Umbilical cord (tissue), 1 donor: ENCODE measurements at regions not wholly inside any gene's neighbourhood (a gene's known extent, or its start where the extent isn't known, plus 50 kb on each side); places are given as distances from the start of the nearest gene placed in this dataset.
"Not testable (repeated sequence)": the region's sequence is repeated elsewhere in the genome, so short reads cannot be mapped to it uniquely, and the experiment has no call there.

Experiments
- DNase-seq: peaks from one replicate; pipeline ENCODE4 v3.0.0-alpha.2; 2015; ENCODE audit warnings: low spot score

- DNase-seq = no peak
Observed at GRCh38 chr3:16707260-16707659, 102.0 kb upstream of the DAZL start.

- no peak for DNase-seq
Observed at GRCh38 chr3:16708285-16708684, 103.1 kb upstream of the DAZL start.

- not testable (repeated sequence) for DNase-seq
Observed at GRCh38 chr3:16711691-16712090, 106.5 kb upstream of the DAZL start.

GRCh38 chr3:16715281-16715680 is 110.1 kb upstream of the DAZL start:
- DNase-seq = no peak

- DNase-seq = no peak
Observed at GRCh38 chr3:16719426-16719825, 114.2 kb upstream of the DAZL start.

GRCh38 chr3:16720367-16720940 is 115.2 kb upstream of the DAZL start:
- DNase-seq = no peak

- DNase-seq = no peak
Observed at GRCh38 chr3:16721494-16721893, 116.3 kb upstream of the DAZL start.

- no peak for DNase-seq
Observed at GRCh38 chr3:16723978-16724377, 118.8 kb upstream of the DAZL start.

GRCh38 chr3:16724487-16724886 is 119.3 kb upstream of the DAZL start:
- no peak for DNase-seq

- no peak for DNase-seq
Observed at GRCh38 chr3:16725972-16726371, 120.7 kb upstream of the DAZL start.

- DNase-seq = no peak
Observed at GRCh38 chr3:16728770-16729745, 123.8 kb upstream of the DAZL start.

GRCh38 chr3:16738451-16738850 is 133.2 kb upstream of the DAZL start:
- DNase-seq = no peak

- no peak for DNase-seq
Observed at GRCh38 chr3:16739541-16740105, 134.4 kb upstream of the DAZL start.

GRCh38 chr3:16740515-16740914 is 135.3 kb upstream of the DAZL start:
- DNase-seq = no peak

GRCh38 chr3:16741103-16741758 is 136.0 kb upstream of the DAZL start:
- no peak for DNase-seq

GRCh38 chr3:16741890-16742289 is 136.7 kb upstream of the DAZL start:
- DNase-seq = no peak

- DNase-seq = no peak
Observed at GRCh38 chr3:16743276-16743675, 138.1 kb upstream of the DAZL start.

- no peak for DNase-seq
Observed at GRCh38 chr3:16759227-16759903, 125.4 kb upstream of the PLCL2 start.

GRCh38 chr3:16761571-16761970 is 123.2 kb upstream of the PLCL2 start:
- no peak for DNase-seq

GRCh38 chr3:16765661-16766060 is 119.1 kb upstream of the PLCL2 start:
- DNase-seq = no peak

- DNase-seq = peak; percentile 30
Observed at GRCh38 chr3:16767006-16767405, 117.7 kb upstream of the PLCL2 start.

GRCh38 chr3:16768014-16768413 is 116.7 kb upstream of the PLCL2 start:
- DNase-seq = no peak
